ENCODE measurements at regions not wholly inside any gene's neighbourhood (a gene's known extent, or its start where the extent isn't known, plus 50 kb on each side); places are given as distances from the start of the nearest gene placed in this dataset.
"Not testable (repeated sequence)": the region's sequence is repeated elsewhere in the genome, so short reads cannot be mapped to it uniquely, and the experiment has no call there.

DNA sequence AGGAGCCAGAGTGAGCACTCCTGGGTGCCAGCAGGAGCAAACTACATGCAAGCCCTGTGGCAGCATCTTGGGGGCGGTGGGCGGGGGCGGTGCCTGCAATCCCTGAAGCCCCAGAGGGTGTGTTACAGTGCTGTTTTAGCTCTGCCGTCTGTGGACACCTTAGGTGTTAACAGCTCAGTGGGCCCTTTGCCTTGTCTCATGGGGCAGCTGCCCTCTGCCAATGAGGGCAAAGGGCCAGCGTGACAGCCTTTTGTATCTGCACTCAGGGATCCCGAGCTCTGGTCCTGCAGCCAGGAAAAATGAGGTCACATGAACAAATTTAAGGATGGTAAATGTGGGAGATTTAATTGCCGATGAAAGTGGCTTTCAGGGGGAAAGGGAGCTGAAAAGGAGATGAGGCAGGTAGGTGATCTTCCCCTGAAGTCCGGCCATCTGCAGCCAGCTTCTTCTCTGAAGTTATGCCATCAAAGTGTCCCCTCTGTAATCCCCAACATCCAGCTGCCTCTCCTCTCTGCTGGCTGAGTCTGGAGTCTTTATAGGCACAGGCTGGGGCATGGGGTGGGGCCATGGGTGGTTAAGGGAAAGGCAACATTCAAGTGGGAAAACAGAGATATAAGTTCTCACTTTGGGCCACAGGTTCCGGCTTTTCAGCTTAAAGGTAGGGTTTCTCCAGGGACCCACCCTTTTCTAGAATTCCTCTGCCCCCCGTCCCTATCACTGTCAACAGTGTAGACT lies 267.1 kb upstream of the NBPF12 start:
- DNase-seq; H3K4me3 ChIP-seq (ENCODE audit: low read length); H3K27me3 ChIP-seq (ENCODE audit: control insufficient read depth, insufficient read depth, low read length, poor library complexity, severe bottlenecking); H3K4me1 ChIP-seq (ENCODE audit: control insufficient read depth, insufficient read depth, low read length); H3K36me3 Mint-ChIP-seq (ENCODE audit: low read depth); H3K4me1 Mint-ChIP-seq; H3K27ac Mint-ChIP-seq; H3K9me3 Mint-ChIP-seq; H3K27ac ChIP-seq (ENCODE audit: low read depth, low read length); H3K27me3 Mint-ChIP-seq (ENCODE audit: insufficient read depth); H3K36me3 ChIP-seq (ENCODE audit: control insufficient read depth, insufficient read depth, low read length); H3K9me3 ChIP-seq (ENCODE audit: control insufficient read depth, low read length); H3K4me3 Mint-ChIP-seq; H3K9ac ChIP-seq (ENCODE audit: extremely low read depth, low read length, poor library complexity, severe bottlenecking): not testable (repeated sequence)
- 60 to 91% methylated on average over 2 to 8 of the region's 10 CpGs for WGBS, 2 experiments (ENCODE audit: insufficient coverage in 1 of 2, insufficient read length in 1 of 2)

DNA sequence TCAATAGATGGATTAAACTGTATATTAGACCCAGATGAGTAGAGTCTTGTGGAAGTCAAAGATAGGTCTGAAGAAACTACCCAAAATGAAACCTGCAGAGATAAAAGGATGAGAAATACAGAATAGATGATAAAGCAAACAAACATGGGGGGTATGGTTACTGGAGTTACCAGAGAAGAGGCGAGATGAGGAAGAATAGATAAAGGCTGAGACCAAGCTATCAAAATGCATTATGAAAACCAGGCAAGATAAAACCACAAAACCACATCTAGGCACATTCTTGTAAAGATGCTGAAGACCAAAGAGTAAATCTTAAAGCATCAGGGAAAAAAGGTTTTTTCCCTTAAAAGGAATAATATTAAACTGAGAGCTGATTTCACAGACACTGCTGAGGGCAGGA lies 271.8 kb upstream of the NBPF12 start:
- H3K9ac ChIP-seq (ENCODE audit: extremely low read depth, low read length, poor library complexity, severe bottlenecking); H3K27me3 Mint-ChIP-seq (ENCODE audit: insufficient read depth); H3K36me3 ChIP-seq (ENCODE audit: control insufficient read depth, insufficient read depth, low read length); DNase-seq; H3K36me3 Mint-ChIP-seq (ENCODE audit: low read depth); H3K27ac Mint-ChIP-seq; H3K4me3 Mint-ChIP-seq; H3K27me3 ChIP-seq (ENCODE audit: control insufficient read depth, insufficient read depth, low read length, poor library complexity, severe bottlenecking); H3K9me3 ChIP-seq (ENCODE audit: control insufficient read depth, low read length); H3K27ac ChIP-seq (ENCODE audit: low read depth, low read length); H3K4me1 ChIP-seq (ENCODE audit: control insufficient read depth, insufficient read depth, low read length); H3K4me1 Mint-ChIP-seq; H3K4me3 ChIP-seq (ENCODE audit: low read length); H3K9me3 Mint-ChIP-seq: not testable (repeated sequence)
- WGBS, 2 experiments (ENCODE audit: insufficient coverage in 1 of 2, insufficient read length in 1 of 2): no CpG with 5 or more reads among the region's 1 CpG

DNA sequence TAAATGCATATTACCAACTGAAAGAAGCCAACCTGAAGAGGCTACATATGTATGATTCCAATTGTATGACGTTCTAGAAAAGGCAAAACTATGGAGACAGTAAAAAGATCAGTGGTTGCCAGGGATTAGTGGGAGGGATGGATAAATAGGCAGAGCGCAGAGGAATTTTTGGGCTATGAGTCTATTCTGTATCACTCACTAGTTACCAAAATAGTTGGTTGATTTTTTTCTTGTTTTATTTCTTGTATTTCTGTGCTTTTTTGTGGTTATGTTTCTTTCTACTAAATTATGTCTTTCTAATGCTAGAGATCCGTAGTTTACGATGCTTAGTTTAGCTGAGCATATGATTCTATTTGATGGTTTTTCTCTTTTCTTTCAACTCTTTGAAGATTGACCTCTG lies 277.9 kb upstream of the NBPF12 start:
- not testable (repeated sequence) for H3K27me3 Mint-ChIP-seq (ENCODE audit: insufficient read depth); DNase-seq; H3K4me1 Mint-ChIP-seq; H3K36me3 ChIP-seq (ENCODE audit: control insufficient read depth, insufficient read depth, low read length); H3K9me3 ChIP-seq (ENCODE audit: control insufficient read depth, low read length); H3K4me1 ChIP-seq (ENCODE audit: control insufficient read depth, insufficient read depth, low read length); H3K27ac Mint-ChIP-seq; H3K4me3 ChIP-seq (ENCODE audit: low read length); H3K27me3 ChIP-seq (ENCODE audit: control insufficient read depth, insufficient read depth, low read length, poor library complexity, severe bottlenecking); H3K27ac ChIP-seq (ENCODE audit: low read depth, low read length); H3K9me3 Mint-ChIP-seq; H3K36me3 Mint-ChIP-seq (ENCODE audit: low read depth); H3K4me3 Mint-ChIP-seq; H3K9ac ChIP-seq (ENCODE audit: extremely low read depth, low read length, poor library complexity, severe bottlenecking)
- no CpG with 5 or more reads among the region's 4 CpGs for WGBS, 2 experiments (ENCODE audit: insufficient coverage in 1 of 2, insufficient read length in 1 of 2)

DNA sequence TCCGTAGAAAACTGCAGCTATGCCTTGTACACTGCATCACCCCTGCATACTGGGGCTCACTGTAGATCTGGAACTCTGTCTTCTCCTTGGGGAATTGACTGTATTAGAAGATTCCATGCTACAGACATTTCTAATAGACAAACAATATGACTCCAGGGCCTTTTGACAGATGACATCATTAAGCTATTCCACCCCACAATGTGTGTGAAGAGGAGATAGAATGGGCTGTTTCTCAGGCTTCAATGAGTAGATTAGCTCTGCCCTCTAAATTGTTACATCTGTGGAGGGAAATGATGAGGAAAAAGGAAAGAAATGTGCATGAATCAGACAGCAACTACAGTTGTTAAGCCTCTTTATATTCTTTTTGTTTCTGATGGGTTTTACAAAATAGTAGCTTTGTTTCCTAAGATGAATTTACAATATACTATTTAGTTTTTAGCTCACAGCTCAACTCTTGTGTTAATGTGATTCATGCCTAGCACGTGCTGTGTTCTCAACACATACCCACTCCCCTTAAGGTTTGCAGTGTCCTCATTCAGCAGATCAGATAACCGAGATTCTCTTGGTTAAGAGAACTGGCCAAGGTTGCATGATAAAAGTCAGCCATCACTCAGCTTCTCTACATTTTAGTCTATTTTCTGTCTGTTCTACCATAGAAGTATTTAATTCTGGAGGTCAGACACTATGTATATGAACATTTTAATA lies 281.6 kb upstream of the NBPF12 start:
- not testable (repeated sequence) for H3K27me3 ChIP-seq (ENCODE audit: control insufficient read depth, insufficient read depth, low read length, poor library complexity, severe bottlenecking); DNase-seq; H3K27ac Mint-ChIP-seq; H3K4me3 Mint-ChIP-seq; H3K36me3 Mint-ChIP-seq (ENCODE audit: low read depth); H3K9me3 Mint-ChIP-seq; H3K9me3 ChIP-seq (ENCODE audit: control insufficient read depth, low read length); H3K36me3 ChIP-seq (ENCODE audit: control insufficient read depth, insufficient read depth, low read length); H3K27ac ChIP-seq (ENCODE audit: low read depth, low read length); H3K27me3 Mint-ChIP-seq (ENCODE audit: insufficient read depth); H3K9ac ChIP-seq (ENCODE audit: extremely low read depth, low read length, poor library complexity, severe bottlenecking); H3K4me3 ChIP-seq (ENCODE audit: low read length); H3K4me1 ChIP-seq (ENCODE audit: control insufficient read depth, insufficient read depth, low read length); H3K4me1 Mint-ChIP-seq
- WGBS, 2 experiments (ENCODE audit: insufficient coverage in 1 of 2, insufficient read length in 1 of 2): 90% methylated on average over 1 of the region's 3 CpGs; no CpG with 5 or more reads in 1 of the 2 experiments

DNA sequence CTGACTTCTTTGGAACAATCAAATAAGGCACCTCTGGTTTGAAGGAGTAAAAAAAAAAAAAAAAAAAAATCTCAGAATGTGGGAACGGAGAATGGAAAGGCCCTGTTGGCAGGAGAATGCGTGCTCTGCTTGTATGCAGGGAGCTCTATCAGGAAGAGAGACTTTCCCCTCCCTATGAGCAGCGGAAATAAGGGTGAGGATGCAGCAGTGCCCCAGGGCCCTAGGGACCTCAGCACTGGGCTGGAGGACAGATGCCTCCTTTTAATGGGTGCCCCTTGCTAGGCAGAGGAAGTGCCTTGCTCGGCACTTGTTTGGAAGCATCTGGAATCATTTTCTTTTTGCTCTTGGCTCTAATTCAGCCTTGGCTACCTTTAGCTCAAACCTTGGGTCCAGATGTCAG lies 283.4 kb upstream of the NBPF12 start:
- not testable (repeated sequence) for H3K4me1 Mint-ChIP-seq; H3K27ac Mint-ChIP-seq; H3K27me3 Mint-ChIP-seq (ENCODE audit: insufficient read depth); H3K36me3 Mint-ChIP-seq (ENCODE audit: low read depth); DNase-seq; H3K9ac ChIP-seq (ENCODE audit: extremely low read depth, low read length, poor library complexity, severe bottlenecking); H3K27ac ChIP-seq (ENCODE audit: low read depth, low read length); H3K36me3 ChIP-seq (ENCODE audit: control insufficient read depth, insufficient read depth, low read length); H3K4me3 Mint-ChIP-seq; H3K27me3 ChIP-seq (ENCODE audit: control insufficient read depth, insufficient read depth, low read length, poor library complexity, severe bottlenecking); H3K4me3 ChIP-seq (ENCODE audit: low read length); H3K9me3 Mint-ChIP-seq; H3K9me3 ChIP-seq (ENCODE audit: control insufficient read depth, low read length); H3K4me1 ChIP-seq (ENCODE audit: control insufficient read depth, insufficient read depth, low read length)
- WGBS, 2 experiments (ENCODE audit: insufficient coverage in 1 of 2, insufficient read length in 1 of 2): 92% methylated on average over 2 of the region's 4 CpGs; no CpG with 5 or more reads in 1 of the 2 experiments

DNA sequence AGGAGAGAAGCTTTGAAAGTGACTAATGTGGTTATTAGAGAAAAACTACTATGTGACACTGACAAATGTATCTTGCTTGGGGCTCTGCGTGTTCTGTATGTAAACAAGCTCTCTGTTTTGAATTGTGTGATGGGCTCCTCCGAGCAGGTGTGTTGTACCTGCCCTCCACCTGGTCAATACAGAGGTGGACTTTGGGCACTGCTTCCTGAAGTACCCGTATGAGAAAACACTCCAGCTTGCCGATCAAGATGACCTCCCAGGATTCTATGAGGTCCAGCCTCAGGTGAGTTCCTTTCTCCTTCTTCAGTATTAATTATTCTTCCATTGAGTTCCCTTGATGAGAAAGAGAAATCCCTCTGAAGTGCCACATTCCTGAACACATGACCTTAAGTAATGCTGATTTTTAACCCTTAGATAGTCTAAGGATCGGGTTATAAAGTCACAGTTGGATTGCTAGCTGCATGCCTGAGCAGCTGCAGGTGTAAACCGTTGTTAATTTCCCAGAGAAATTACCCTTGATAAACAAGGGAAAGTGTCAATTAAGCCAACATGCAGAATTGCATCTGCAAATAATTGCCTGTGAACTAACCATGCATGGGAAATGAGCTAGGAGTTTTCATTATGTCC lies 292.0 kb upstream of the NBPF12 start:
- not testable (repeated sequence) for H3K4me3 ChIP-seq (ENCODE audit: low read length); H3K27me3 Mint-ChIP-seq (ENCODE audit: insufficient read depth); H3K4me1 ChIP-seq (ENCODE audit: control insufficient read depth, insufficient read depth, low read length); H3K27me3 ChIP-seq (ENCODE audit: control insufficient read depth, insufficient read depth, low read length, poor library complexity, severe bottlenecking); H3K9me3 ChIP-seq (ENCODE audit: control insufficient read depth, low read length); H3K27ac ChIP-seq (ENCODE audit: low read depth, low read length); DNase-seq; H3K9me3 Mint-ChIP-seq; H3K36me3 ChIP-seq (ENCODE audit: control insufficient read depth, insufficient read depth, low read length); H3K36me3 Mint-ChIP-seq (ENCODE audit: low read depth); H3K9ac ChIP-seq (ENCODE audit: extremely low read depth, low read length, poor library complexity, severe bottlenecking); H3K4me3 Mint-ChIP-seq; H3K4me1 Mint-ChIP-seq; H3K27ac Mint-ChIP-seq
- WGBS, 2 experiments (ENCODE audit: insufficient coverage in 1 of 2, insufficient read length in 1 of 2): 70% methylated on average over 3 of the region's 6 CpGs; no CpG with 5 or more reads in 1 of the 2 experiments

DNA sequence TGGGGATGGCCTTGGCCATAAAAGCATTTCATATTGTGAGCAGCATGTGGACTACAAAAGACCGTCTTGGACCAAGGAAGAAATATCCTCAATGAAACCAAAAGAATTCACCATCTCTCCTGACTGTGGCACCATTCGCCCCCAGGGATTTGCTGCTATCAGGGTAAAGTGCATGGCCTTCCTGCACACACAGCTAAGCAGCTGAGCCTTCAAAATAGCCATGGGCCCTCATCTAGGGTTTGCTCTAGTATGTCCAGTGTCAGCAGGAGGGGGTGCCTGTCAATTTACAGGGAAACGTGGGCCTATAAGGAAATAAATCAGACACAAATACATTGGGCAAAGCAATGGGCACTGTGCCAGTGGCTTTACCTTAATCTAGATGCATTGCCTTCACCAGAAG lies 296.6 kb upstream of the NBPF12 start:
- H3K9me3 ChIP-seq (ENCODE audit: control insufficient read depth, low read length); H3K27me3 ChIP-seq (ENCODE audit: control insufficient read depth, insufficient read depth, low read length, poor library complexity, severe bottlenecking); H3K27ac Mint-ChIP-seq; H3K27ac ChIP-seq (ENCODE audit: low read depth, low read length); H3K27me3 Mint-ChIP-seq (ENCODE audit: insufficient read depth); H3K9ac ChIP-seq (ENCODE audit: extremely low read depth, low read length, poor library complexity, severe bottlenecking); H3K4me1 Mint-ChIP-seq; DNase-seq; H3K36me3 Mint-ChIP-seq (ENCODE audit: low read depth); H3K9me3 Mint-ChIP-seq; H3K4me3 ChIP-seq (ENCODE audit: low read length); H3K4me3 Mint-ChIP-seq; H3K4me1 ChIP-seq (ENCODE audit: control insufficient read depth, insufficient read depth, low read length); H3K36me3 ChIP-seq (ENCODE audit: control insufficient read depth, insufficient read depth, low read length): not testable (repeated sequence)
- WGBS, 2 experiments (ENCODE audit: insufficient coverage in 1 of 2, insufficient read length in 1 of 2): no CpG with 5 or more reads among the region's 3 CpGs
